COLO668 (cell line): ENCODE measurements at regions not wholly inside any gene's neighbourhood (a gene's known extent, or its start where the extent isn't known, plus 50 kb on each side); places are given as distances from the start of the nearest gene placed in this dataset.
"Not testable (repeated sequence)": the region's sequence is repeated elsewhere in the genome, so short reads cannot be mapped to it uniquely, and the experiment has no call there.

Source experiments
- DNase-seq: peaks from one replicate; lab custom pipeline; 2025; ENCODE audit not compliant: unreplicated experiment; lab: John Stamatoyannopoulos, UW

DNA sequence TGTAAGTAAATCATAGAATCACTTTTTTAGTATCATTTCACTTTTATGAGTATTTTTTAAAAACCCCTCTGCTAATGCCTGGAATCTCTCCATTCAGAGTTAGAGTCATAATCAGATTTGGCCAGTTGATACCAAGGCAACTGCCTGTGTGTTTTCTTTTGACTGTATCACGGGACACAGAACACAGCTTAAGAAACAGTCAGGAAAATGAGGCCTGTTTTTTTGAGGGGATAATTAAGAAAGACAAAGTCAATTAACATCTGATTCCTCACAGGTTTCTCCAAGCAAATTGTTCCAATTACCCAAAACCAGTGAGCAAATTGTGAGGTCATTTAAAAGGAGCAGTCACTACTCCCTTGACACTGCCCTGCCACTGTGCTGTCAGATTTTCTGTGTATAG, 944.5 kb upstream of the SOX9 start:
- DNase-seq, result no peak

DNA sequence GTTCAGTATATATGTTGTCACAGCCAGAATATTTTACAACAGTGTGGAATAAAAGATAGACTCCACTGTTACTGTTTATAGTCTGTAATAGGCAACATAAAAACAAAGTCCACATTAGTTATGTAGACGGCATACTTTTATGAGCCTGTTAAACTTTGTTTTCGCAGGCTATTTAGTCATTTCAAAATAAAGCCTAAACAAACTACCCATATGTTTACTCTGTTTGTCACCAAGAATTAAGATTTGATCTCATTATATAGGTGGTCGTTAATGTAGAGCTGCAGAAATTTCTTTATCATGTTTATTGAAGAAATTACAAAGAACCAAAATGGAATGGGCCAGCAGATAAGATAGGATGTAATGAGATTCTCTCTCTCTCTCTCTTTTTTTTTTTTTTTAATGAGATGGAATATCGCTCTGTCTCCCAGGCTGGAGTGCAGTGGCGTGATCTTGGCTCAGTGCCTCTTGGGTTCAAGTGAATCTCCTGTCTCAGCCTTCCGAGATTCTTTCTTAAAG, 943.8 kb upstream of the SOX9 start:
- no peak for DNase-seq

DNA sequence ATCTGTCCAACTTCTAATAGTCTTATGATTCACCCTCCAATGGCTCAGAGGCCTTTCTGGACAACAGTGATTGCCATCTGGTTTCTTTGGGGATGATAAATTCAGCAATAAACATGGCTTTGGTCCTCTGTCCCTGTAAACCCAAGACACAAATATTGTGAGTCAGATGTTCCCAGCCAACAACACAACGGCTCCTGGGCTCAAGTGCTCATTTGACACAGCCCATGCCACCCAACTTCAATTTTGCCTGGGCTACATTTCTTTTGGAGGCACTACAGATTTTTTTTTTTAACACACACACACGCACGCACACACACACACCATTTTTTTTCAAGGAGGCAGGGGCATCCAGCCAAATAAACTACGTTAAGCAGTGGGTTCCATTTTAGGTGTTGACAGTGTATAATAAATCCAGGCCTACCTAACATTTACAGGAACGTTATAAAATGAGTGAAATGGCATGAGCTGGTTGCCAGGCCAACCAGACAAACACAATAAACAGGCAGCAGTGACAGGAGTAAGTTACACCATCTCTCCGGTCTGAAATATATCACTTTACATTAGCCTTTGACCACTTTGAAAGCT, 939.9 kb upstream of the SOX9 start:
- peak; percentile 23 for DNase-seq

DNA sequence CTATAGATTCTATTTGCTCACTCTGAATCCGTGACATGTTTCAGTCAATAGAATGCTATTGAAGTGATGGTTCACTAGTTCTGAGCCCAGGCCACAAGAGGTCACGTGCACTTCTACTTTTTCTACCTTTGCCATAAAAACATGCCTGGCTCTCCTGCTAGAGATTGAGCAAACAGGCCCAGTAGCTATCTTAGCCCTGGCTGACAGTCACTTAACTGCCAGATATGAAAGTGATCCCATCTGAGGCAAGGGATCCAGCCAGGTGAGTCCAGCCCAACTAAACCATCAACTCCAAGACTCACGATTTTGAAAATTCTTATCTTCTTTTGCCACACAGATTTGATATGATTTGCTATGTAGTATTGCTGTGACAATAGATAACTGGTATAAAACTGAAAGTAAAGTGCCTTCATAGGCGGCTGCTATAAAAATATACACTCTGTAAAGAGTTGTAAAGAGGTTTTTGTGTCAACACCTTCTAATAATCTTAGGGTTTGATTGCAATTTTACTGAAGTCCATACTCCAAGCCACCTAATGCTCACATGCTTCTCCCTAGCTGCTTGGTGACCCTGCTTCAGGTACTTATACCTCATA, 937.7 kb upstream of the SOX9 start:
- no peak for DNase-seq

DNA sequence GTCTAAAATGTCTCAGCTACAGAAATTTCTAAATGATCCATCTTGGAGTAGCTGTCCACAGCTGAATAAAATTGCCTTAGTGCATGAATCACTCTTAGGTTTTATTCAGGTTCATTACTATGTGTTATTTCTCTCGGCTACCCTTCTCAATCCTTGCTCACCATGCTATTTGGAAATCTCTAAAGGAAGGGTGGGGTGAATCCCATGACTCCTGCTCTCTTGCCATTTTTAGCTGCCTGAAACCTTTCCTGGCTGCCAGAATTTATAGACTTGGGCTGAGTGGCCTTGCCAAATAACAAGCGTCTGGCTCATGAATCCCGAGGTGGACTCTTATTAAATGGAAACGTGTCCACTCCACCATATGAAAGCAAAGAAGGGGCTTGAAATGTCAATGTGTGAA, 936.1 kb upstream of the SOX9 start:
- DNase-seq, result no peak

DNA sequence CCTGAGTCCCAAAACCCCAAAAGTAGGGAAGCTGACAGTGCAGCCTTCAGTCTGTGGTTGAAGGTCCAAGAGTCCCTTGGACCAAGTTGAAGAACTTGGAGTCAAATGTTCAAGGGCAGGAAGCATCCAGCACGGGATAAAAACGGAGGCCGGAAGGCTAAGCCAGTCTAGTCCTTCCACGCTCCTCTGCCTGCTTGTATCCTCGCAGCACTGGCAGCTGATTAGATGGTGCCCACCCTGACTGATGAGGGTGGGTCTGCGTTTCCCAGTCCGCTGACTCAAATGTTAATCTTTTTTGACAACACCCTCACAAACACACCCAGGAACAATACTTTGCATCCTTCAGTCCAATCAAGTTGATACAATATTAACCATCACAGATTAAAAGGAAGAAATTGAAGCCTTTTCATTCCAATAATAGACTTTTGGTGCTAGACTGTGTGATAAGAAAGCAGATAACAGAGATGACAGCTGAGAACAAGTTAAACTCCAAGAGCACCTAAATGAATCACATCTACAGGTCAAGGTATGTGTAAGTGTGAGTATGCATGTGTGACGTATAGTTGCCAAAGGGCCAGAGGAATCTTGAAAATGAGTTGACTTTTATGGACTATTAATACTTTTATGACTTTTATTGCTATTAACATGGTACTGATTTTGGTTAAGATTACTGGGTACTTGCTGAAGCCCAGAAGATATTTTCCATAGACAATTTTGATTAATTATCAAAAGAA, 933.5 kb upstream of the SOX9 start:
- DNase-seq, result no peak

DNA sequence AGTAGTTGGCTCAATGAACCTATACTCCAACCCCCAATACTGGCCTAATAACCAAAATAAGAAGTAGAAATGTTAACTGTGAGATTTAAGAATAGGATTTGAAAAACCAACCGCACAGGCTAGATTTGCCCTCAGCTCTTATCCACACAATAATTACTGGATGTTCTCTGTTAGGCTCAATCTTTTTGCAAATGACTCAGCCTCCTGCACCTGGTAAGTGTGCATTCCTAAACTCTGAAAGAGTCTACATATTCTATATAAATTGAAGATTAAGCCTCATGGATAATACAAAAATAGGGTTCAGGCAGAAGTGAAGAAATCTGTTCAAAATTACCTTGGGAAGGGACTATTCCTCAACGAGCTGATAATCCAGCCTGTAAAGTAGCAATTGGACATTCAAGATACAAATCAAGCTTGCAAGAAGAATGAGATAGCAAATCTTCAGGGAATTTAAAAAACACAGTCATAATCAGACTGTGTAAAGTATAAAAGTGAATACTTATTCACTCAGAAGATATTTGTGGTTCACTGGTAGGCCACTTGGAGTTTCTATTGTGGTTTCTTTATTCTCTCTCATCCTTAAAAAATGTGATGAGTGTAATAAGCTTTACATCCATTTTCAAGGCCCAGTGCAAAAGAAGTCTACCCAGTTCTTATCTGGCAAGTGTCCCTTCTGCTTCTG, 931.9 kb upstream of the SOX9 start:
- no peak for DNase-seq

DNA sequence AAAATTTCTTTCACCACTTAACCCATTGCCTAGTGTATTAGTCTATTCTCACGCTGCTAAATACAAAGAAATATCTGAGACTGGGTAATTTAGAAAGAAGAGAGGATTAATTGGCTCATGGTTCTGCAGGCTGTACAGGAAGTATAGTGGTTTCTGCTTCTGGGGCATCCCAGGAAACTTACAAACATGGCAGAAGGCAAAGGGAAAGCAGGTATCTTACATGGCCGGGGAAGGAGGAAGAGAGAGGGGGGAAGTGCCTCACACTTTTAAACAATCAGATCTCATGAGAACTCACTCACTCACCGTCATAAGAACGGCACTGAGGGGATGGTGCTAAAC, 931.4 kb upstream of the SOX9 start:
- DNase-seq, result no peak

DNA sequence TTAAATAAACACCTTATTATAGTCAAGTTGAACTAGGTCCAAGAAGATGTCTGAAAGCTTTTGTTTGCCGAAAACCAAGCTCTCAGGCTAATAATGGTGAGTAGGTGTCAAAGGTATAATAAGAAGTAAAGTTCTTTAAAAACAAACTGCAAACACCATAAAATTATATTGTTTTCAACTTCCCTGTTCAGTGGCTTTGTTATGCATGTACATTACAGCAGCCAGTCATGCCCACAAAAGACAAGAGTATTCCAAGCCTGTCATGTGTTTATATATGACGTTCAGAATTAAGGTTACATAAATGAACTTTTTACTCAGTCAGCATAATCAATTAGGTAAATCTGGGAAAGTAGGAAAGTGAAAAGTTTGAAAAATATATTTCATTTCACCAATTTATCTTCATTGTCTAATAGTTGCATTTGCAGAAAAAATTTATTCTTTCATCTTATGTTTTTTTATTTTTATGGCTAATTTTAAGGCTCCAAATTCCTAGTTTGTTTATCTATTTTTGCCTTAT, 928.7 kb upstream of the SOX9 start:
- no peak for DNase-seq

DNA sequence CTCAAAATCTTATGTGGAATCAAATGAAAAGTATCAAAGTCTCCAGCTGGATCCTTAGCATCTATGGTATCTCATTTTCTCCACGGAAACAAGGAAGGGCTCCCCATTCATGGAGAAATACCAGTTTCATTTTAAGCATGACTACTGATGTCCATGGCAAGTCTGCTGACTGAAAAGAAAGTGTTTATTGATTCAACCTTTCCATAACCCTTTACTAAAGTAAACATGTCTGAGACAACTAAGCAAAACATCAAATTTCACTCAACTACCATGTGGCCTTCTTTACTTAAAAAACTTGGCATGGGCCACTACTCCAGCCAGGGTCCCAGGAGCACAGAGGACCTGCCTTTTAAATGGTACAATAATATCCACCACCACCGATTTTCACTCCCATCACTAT, 928.0 kb upstream of the SOX9 start:
- no peak for DNase-seq

DNA sequence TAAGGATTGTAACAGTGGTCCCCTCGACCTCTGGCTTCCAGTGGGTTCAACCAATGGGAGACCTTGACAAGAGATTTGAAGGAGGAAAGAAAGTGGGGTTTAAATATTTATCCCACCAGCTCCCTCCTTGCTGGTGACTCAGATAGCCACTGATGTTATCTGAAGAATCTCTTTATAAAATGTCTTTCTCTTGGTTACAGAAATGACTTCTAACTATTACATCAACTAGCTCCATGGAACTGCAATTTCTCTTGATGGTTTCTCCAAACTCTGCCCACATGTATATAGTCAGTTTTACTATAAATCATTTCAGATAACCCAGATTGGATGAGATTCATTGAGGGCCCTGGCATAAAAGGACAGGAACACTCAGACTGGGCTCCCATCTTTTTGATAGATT, 920.2 kb upstream of the SOX9 start:
- no peak for DNase-seq

DNA sequence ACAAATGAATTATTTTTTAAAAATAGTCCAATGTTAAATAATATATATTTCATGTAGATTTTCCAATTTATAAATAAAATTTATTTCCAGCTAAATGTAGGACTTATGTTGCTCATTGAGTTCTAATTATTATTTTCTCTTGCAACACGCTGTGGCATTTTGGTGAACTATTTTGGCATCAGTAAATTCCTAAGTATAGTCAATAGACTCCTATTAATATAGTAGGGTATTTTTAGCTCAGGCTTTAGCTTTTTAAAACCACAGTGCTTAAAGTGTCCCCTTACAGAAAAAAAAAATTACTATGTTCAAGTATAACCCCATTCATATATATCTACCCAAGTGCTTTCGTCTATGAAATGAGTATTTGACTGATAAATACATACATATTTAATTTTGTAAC, 919.2 kb upstream of the SOX9 start:
- no peak for DNase-seq

DNA sequence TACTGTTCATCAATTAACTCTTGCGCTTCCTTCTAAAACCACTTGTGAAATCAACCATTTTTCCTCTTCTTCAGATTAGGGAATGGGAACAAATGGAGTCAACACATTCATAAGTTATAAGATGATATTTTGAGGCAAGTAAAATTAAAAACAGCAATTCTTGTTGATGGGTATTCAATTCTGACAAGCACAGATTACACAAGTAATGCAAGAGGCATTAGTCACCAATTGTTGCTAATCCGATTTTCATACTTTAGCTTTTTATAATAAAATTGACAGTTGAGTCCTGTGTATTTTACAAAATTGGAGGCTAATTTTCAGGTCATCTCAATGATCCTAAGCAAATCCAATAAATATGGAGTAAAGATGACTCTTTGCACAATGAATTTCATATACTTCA, 918.4 kb upstream of the SOX9 start:
- no peak for DNase-seq

DNA sequence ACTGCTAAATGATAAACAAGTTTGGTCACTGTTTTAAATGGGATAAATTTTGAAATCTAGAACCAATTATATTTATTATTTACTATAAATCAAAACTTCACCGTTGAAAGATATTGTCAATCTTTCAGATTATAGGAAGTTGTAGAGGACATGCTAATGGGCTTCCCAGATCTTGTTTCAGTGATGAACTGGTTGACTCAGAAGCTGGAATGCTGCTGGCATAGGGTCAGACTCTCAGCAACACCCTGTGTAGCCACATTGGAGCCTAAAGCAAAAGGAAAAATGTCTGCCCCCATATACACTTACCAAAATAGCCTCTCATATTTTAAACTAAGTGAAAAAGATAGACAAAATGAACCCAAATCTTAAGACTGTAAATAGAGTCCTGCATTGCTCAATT, 916.9 kb upstream of the SOX9 start:
- no peak for DNase-seq

DNA sequence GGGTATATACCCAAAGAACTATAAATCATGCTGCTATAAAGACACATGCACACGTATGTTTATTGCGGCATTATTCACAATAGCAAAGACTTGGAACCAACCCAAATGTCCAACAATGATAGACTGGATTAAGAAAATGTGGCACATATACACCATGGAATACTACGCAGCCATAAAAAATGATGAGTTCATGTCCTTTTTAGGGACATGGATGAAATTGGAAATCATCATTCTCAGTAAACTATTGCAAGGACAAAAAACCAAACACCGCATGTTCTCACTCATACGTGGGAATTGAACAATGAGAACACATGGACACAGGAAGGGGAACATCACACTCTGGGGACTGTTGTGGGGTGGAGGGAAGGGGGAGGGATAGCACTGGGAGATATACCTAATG, 914.9 kb upstream of the SOX9 start:
- not testable (repeated sequence) for DNase-seq

DNA sequence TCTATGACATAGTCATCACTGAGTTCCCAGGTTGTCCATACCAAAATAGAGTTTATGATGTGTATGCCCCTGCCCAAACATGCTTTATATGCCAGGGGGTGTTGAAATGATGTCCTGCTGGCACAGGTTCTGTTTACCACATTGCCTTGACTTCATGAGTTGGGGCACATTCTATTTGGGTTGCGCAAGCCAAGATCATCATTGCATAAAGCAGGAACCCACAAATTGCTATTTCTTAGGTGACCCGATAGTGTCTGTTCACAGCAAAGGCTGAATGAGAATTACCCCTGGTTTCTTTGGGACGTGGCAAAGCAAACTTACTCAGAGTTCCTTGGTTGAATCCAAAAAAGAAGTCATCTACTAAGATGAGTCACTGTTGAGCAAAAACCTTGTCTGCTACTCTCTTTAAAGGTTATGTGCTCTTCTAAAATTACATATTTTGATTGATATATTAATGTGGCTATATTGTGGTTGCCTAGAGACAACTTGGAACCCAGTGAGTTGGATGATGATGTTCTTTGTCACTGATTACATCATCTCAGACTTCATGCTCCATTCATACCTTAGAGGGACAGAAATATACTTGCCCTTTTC, 912.6 kb upstream of the SOX9 start:
- DNase-seq, result no peak

DNA sequence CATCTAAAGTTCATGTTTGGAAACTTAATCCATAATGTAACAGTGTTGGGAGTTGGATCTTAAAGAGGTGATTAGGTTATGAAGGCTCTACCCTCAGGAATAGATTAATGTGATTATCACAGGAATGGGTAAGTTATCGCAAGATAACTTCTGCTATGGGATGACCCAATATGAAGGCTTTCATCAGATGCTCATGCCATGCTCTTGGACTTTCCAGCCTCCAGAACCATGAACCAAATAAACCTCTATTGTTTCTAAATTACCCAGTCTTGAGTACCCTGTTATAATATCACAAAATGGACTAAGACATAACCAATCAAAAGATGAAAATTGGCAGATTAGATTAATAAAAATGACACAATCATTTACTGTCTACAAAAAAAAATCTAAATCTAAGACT, 906.9 kb upstream of the SOX9 start:
- no peak for DNase-seq

DNA sequence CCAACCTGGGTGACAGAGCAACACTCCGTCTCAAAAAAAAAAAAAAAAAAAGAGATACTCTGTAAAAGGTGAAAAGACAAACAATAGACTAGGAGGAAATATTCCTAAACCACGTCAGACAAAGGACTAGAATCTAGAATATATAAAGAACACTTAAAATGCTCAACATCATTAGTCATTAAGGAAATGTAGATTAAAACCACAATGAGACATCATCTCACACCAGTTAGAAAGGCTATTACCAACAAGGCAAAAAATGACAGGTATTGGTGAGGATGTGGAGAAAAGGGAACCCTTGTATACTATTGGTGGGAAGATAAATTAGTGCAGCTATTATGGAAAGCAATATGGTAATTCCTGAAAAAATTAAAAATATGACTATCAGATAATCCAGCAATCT, 903.1 kb upstream of the SOX9 start:
- DNase-seq, result no peak

DNA sequence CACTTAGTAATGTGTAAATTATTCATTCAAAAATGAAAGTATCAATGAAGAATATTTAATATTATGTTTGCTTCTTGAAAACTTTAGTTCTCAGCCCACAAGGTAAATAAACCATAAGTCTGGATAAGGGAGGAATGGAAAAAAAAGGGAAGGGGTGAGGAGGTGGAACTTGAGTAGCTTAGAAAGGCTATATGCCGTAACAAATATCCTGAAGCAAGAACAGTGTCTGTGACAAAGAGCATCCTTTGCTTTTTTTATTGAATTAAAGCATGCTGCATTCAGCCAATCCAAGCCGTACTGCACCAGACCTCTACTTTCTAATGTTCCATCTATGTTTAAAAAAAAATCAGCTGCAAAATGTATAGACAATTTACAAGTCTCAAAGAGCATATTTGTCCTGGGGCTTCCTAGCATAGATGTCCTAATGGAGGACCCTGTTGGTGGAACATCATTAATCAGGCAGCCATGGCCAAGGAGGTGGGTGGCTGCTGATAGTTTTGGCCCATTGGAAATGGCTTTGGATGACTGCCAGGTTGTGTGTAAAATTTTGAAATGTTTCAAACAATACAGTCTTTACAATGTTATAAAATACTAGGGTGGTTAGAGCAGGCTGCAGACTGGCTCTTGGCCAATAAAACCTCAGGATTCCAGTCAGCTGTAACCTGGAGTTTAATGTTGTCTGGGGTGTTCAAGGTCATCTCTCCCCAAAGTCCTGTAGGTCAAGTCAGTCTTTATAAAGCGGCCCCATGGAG, 895.8 kb upstream of the SOX9 start:
- peak; percentile 1 for DNase-seq

DNA sequence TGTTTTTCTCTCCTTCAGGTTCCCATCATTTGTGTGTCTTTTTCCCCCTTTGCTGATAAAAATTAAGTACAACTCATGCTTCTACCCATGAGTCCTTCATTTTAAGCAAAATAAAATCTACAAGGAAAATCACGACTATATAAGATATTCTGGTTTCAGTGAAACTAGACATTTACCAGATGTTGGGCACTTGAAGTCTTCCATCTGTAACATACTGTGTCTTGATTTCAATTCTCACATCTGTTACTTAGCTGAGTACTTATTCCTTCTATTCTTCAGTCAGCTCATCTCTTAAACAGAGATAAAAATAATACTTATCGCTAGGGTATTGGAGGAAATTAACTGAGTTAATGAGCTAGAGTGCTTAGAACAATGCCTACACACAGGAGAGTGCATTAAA, 893.0 kb upstream of the SOX9 start:
- DNase-seq, result no peak

DNA sequence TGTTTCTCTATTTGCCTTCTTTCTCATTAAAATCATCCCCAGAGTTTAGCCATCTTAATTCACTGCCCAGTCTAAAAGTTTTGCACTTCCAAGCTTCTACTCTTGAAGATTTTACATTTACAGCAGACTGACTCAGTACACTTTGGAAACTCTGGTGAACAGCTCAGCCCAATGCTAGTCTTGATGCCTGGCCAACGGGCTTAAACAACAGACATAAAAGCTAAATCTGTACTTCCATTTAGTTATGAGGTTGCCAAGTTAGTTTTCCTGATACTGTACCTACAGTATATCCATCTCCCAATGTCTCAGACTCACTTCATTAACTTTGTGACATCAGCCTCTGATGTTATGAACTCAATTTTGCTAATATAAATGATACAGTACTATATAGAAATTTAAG, 891.8 kb upstream of the SOX9 start:
- no peak for DNase-seq
